MCF 10A (cell line): ENCODE measurements at regions not wholly inside any gene's neighbourhood (a gene's known extent, or its start where the extent isn't known, plus 50 kb on each side); places are given as distances from the start of the nearest gene placed in this dataset.

Experiments used
- BruUV-seq: library from RNA; stranded (reverse); fragments of 400-500 nt; replicated peaks from 2 replicates; lab custom pipeline; 2021; lab: Mats Ljungman, UMichigan
- CTCF ChIA-PET: fragments of 300-600 bp; sonication (Branson Sonifier 250); formaldehyde crosslinking; extraction: SDS; loops from one replicate; lab custom pipeline; 2021; ENCODE audit warnings: antibody characterized with exemption, inconsistent platforms; lab: Yijun Ruan, JAX
- POLR2A ChIA-PET: fragments of 300-600, 350-650 bp; sonication (Branson Sonifier 250); formaldehyde crosslinking; extraction: SDS; loops from one replicate; lab custom pipeline; 2020; ENCODE audit warnings: antibody characterized with exemption, inconsistent platforms; lab: Yijun Ruan, JAX
- DNase-seq: peaks from one replicate; pipeline ENCODE4 v3.0.0-alpha.2; 2018; ENCODE audit not compliant: unreplicated experiment
- H3K27ac Mint-ChIP-seq: one replicate; pipeline ENCODE4 v1.8.0; 2022; ENCODE audit warnings: mild to moderate bottlenecking, low read depth, mixed read lengths; ENCODE audit not compliant: unreplicated experiment
- H3K27me3 Mint-ChIP-seq: one replicate; pipeline ENCODE4 v1.8.0; 2022; ENCODE audit warnings: mixed read lengths; ENCODE audit not compliant: insufficient read depth, unreplicated experiment
- H3K36me3 Mint-ChIP-seq: one replicate; pipeline ENCODE4 v1.8.0; 2022; ENCODE audit warnings: mild to moderate bottlenecking, moderate library complexity, mixed read lengths; ENCODE audit not compliant: insufficient read depth, unreplicated experiment
- H3K4me1 Mint-ChIP-seq: one replicate; pipeline ENCODE4 v1.8.0; 2022; ENCODE audit warnings: mixed read lengths; ENCODE audit not compliant: insufficient read depth, unreplicated experiment
- H3K4me3 Mint-ChIP-seq: one replicate; pipeline ENCODE4 v1.8.0; 2022; ENCODE audit warnings: mild to moderate bottlenecking, moderate library complexity, mixed read lengths; ENCODE audit not compliant: unreplicated experiment
- H3K9me3 Mint-ChIP-seq: one replicate; pipeline ENCODE4 v1.8.0; 2022; ENCODE audit warnings: mixed read lengths; ENCODE audit not compliant: unreplicated experiment
- intact Hi-C: fragments of 100-400 bp; cut with micrococcal nuclease; formaldehyde crosslinking; loops from 2 replicates; pipeline ENCODE4 v1.14.1; 2022
- TF ChIP-seq, protein P1 (sequence below): fragments of 200-600 bp; IDR thresholded peaks from one replicate; pipeline ENCODE4 v1.8.0; 2022; ENCODE audit warnings: antibody characterized with exemption, mild to moderate bottlenecking; ENCODE audit not compliant: unreplicated experiment

GRCh38 chr9:18149471-18150011 is 324.4 kb upstream of the ADAMTSL1 start:
- no peak overlapping the region for H3K4me3 Mint-ChIP-seq
- CTCF ChIA-PET, result interaction anchor here (0.9 to 1.3 kb wide), 2 partner anchors 39 to 340 kb away, joined by 3 to 4 read pairs; no protein-coding TSS in a partner anchor

DNA sequence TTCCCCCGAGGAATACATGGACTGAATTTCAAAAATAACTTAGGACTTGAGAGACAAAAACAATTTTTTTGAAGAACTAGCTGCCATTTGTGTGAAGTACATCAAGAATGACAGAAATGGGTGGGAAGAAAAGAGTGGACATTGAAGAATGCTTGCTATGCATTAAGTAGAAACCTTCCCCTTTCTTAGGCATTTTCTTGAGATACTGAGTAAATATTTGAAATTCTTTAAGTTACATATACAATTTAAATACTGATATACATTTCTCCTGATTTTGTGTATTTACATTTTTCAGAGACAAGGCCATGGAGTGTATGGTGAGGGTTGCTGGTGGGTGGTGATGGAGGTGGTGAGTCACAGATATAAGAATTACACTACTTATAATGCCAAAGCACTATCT is 319.3 kb upstream of the ADAMTSL1 start:
- Mint-ChIP-seq H3K27me3 (peaks cover 65% of the 10 kb centered on the region), H3K4me3 (no peak overlapping the region), H3K4me1 (no peaks in the 10 kb centered on the region), H3K36me3 (no peaks in the 10 kb centered on the region), H3K27ac (no peak overlapping the region), H3K9me3 (no peaks in the 10 kb centered on the region)
- DNase-seq, result no peak
- POLR2A ChIA-PET, result no interaction called here
- intact Hi-C loops, result no loop called here
- no TSS peak for BruUV-seq
- TF ChIP-seq, protein P1, sequence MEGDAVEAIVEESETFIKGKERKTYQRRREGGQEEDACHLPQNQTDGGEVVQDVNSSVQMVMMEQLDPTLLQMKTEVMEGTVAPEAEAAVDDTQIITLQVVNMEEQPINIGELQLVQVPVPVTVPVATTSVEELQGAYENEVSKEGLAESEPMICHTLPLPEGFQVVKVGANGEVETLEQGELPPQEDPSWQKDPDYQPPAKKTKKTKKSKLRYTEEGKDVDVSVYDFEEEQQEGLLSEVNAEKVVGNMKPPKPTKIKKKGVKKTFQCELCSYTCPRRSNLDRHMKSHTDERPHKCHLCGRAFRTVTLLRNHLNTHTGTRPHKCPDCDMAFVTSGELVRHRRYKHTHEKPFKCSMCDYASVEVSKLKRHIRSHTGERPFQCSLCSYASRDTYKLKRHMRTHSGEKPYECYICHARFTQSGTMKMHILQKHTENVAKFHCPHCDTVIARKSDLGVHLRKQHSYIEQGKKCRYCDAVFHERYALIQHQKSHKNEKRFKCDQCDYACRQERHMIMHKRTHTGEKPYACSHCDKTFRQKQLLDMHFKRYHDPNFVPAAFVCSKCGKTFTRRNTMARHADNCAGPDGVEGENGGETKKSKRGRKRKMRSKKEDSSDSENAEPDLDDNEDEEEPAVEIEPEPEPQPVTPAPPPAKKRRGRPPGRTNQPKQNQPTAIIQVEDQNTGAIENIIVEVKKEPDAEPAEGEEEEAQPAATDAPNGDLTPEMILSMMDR, result no peak
- CTCF ChIA-PET, result interaction anchor here (0.6 kb wide), 2 partner anchors 15 to 52 kb away, joined by 3 to 4 read pairs; no protein-coding TSS in a partner anchor

More at GRCh38 chr9:18149471-18150011, 324.4 kb upstream of the ADAMTSL1 start:
- H3K4me1 Mint-ChIP-seq, result no peaks in the 10 kb centered on the region
- no peaks in the 10 kb centered on the region for H3K36me3 Mint-ChIP-seq
- H3K27me3 Mint-ChIP-seq, result peaks cover 53% of the 10 kb centered on the region
- peak; percentile 11 for DNase-seq
- H3K9me3 Mint-ChIP-seq, result no peaks in the 10 kb centered on the region
- intact Hi-C loops, result no loop called here
- no TSS peak for BruUV-seq
- POLR2A ChIA-PET, result no interaction called here
- TF ChIP-seq, protein P1, result no peak
- H3K27ac Mint-ChIP-seq, result no peak overlapping the region

GRCh38 chr9:18159254-18159653 is 314.7 kb upstream of the ADAMTSL1 start:
- intact Hi-C loops, result no loop called here
- BruUV-seq, result no TSS peak
- Mint-ChIP-seq H3K27me3 (peaks cover 77% of the 10 kb centered on the region), H3K4me3 (no peak overlapping the region), H3K9me3 (no peaks in the 10 kb centered on the region), H3K4me1 (no peaks in the 10 kb centered on the region), H3K27ac (no peak overlapping the region), H3K36me3 (no peaks in the 10 kb centered on the region)
- DNase-seq, result no peak
- ChIA-PET POLR2A (no interaction called here), CTCF (interaction anchor here (0.9 kb wide), 1 partner anchor 12 kb away, joined by 3 read pairs; no protein-coding TSS in a partner anchor)
- TF ChIP-seq, protein P1, result no peak

GRCh38 chr9:18163146-18163545 is 310.8 kb upstream of the ADAMTSL1 start:
- no peak overlapping the region for H3K27ac Mint-ChIP-seq
- no TSS peak for BruUV-seq
- intact Hi-C loops, result no loop called here
- no peak overlapping the region for H3K4me3 Mint-ChIP-seq
- DNase-seq, result no peak
- no peaks in the 10 kb centered on the region for H3K36me3 Mint-ChIP-seq
- no peaks in the 10 kb centered on the region for H3K4me1 Mint-ChIP-seq
- peaks cover 73% of the 10 kb centered on the region for H3K27me3 Mint-ChIP-seq
- POLR2A ChIA-PET, result no interaction called here
- CTCF ChIA-PET, result interaction anchor here (0.8 kb wide), 1 partner anchor 49 kb away, joined by 3 read pairs; no protein-coding TSS in a partner anchor
- TF ChIP-seq, protein P1, result no peak
- H3K9me3 Mint-ChIP-seq, result no peaks in the 10 kb centered on the region
